HepG2 (cell line): ENCODE measurements at regions not wholly inside any gene's neighbourhood (a gene's known extent, or its start where the extent isn't known, plus 50 kb on each side); places are given as distances from the start of the nearest gene placed in this dataset.

Source experiments
- KAT7 ChIP-seq: IDR thresholded peaks from 2 replicates; pipeline ENCODE4 v1.6.1; 2018; ENCODE audit warnings: borderline replicate concordance, missing compliant biosample characterization
- PLRG1 ChIP-seq: fragments of 450-650 bp; conservative IDR thresholded peaks from 2 replicates; pipeline ENCODE4 v1.6.1; 2016
- ZNF24 ChIP-seq: fragments of 450-650 bp; IDR thresholded peaks from 2 replicates; pipeline ENCODE4 v1.6.1; 2017; ENCODE audit warnings: antibody characterized with exemption, mild to moderate bottlenecking
- ZNF703 ChIP-seq: sonication (generic); formaldehyde crosslinking; IDR thresholded peaks from 2 replicates; pipeline ENCODE4 v1.5.1; 2020; ENCODE audit warnings: missing genetic modification reagents, mild to moderate bottlenecking, moderate library complexity, borderline replicate concordance
- ZNF766 ChIP-seq: sonication (generic); formaldehyde crosslinking; IDR thresholded peaks from 2 replicates; pipeline ENCODE4 v1.5.0; 2020; ENCODE audit warnings: missing genetic modification reagents, borderline replicate concordance
- TF ChIP-seq, protein P1 (sequence below): sonication (generic); formaldehyde crosslinking; IDR thresholded peaks from 2 replicates; pipeline ENCODE4 v1.5.0; 2020; ENCODE audit warnings: missing genetic modification reagents
- TF ChIP-seq, protein P2 (sequence below): sonication (generic); formaldehyde crosslinking; IDR thresholded peaks from 2 replicates; pipeline ENCODE4 v1.5.0; 2020; ENCODE audit warnings: mild to moderate bottlenecking, missing genetic modification reagents, moderate library complexity

DNA sequence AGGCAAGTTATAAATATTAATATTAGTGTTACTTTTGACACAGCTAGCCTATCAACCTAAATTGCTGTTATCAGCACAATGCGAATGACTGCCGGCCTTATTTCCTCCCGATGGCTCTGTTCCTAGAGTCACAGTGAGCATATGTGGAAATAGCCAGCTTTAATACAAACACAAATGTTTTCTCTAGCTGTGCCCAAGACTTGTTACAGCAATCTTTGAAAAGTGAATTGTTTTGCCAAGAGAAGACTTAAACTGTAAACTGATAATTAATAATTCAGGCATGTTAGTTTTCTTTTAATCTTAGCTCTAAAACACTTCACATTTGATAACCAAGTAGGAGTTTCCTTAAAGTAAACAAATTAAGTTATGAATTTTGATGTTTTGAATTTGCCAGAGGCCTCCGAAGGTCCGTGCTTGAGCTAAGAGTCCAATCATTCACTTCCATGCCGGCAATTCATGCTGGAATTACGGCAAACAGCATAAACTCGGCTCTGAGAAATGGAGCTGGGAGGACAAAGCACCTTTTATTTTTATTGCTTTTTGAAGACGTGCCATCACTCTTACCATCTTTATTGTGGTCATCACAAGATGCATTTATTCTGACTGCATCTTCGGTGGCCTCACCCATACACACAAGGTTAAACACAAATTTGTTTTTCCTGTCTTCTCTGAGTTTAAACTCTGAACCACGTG, 184.5 kb upstream of the CWC22 start:
- no peak for TF ChIP-seq ZNF766
- TF ChIP-seq ZNF703 (CRISPR knock-in tag): no peak
- no peak for TF ChIP-seq ZNF24
- TF ChIP-seq, protein P1, sequence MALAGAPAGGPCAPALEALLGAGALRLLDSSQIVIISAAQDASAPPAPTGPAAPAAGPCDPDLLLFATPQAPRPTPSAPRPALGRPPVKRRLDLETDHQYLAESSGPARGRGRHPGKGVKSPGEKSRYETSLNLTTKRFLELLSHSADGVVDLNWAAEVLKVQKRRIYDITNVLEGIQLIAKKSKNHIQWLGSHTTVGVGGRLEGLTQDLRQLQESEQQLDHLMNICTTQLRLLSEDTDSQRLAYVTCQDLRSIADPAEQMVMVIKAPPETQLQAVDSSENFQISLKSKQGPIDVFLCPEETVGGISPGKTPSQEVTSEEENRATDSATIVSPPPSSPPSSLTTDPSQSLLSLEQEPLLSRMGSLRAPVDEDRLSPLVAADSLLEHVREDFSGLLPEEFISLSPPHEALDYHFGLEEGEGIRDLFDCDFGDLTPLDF (CRISPR knock-in tag): no peak
- TF ChIP-seq, protein P2, sequence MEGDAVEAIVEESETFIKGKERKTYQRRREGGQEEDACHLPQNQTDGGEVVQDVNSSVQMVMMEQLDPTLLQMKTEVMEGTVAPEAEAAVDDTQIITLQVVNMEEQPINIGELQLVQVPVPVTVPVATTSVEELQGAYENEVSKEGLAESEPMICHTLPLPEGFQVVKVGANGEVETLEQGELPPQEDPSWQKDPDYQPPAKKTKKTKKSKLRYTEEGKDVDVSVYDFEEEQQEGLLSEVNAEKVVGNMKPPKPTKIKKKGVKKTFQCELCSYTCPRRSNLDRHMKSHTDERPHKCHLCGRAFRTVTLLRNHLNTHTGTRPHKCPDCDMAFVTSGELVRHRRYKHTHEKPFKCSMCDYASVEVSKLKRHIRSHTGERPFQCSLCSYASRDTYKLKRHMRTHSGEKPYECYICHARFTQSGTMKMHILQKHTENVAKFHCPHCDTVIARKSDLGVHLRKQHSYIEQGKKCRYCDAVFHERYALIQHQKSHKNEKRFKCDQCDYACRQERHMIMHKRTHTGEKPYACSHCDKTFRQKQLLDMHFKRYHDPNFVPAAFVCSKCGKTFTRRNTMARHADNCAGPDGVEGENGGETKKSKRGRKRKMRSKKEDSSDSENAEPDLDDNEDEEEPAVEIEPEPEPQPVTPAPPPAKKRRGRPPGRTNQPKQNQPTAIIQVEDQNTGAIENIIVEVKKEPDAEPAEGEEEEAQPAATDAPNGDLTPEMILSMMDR (CRISPR knock-in tag): no peak
- no peak for TF ChIP-seq PLRG1
- no peak for TF ChIP-seq KAT7 (CRISPR knock-in tag)
